ENCODE measurements at regions not wholly inside any gene's neighbourhood (a gene's known extent, or its start where the extent isn't known, plus 50 kb on each side); places are given as distances from the start of the nearest gene placed in this dataset.

DNA sequence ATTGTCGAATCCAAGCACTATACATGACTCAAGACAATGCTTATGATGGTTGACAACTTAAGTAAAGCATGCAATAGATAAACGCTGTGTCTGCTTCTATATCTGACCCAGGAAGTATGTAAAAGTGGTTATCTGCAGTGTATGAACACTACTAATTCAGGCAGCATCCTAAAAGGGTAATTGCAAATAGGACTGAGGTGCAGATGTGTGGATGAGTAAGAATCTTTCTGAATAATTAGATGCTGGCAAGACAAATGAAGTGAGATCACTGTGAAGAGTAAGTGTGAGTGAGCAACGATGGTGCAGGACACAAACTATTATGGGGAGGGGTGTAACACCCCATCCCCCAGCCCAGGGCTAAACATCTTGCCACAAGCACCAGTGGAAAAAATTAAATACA lies 195.7 kb upstream of the CHRNA7 start:
- TF ChIP-seq EZH2 (IDR thresholded peaks at IDR 0.05) (no peak), POLR2AphosphoS5 (IDR thresholded peaks at IDR 0.05; ENCODE audit: borderline replicate concordance, low read depth, low read length) (no peak)
